ENCODE measurements at regions not wholly inside any gene's neighbourhood (a gene's known extent, or its start where the extent isn't known, plus 50 kb on each side); places are given as distances from the start of the nearest gene placed in this dataset.

- 67 to 82% methylated on average over 2 of the region's 2 CpGs for WGBS, 2 donors
- DNase-seq (no peak), ATAC-seq (ENCODE audit: insufficient read depth, low FRiP score) (no peak)
- H3K27ac ChIP-seq (ENCODE audit: low read depth in 1 of 2, low read length in 1 of 2) = no peak overlapping the region
- TF ChIP-seq, protein P1, sequence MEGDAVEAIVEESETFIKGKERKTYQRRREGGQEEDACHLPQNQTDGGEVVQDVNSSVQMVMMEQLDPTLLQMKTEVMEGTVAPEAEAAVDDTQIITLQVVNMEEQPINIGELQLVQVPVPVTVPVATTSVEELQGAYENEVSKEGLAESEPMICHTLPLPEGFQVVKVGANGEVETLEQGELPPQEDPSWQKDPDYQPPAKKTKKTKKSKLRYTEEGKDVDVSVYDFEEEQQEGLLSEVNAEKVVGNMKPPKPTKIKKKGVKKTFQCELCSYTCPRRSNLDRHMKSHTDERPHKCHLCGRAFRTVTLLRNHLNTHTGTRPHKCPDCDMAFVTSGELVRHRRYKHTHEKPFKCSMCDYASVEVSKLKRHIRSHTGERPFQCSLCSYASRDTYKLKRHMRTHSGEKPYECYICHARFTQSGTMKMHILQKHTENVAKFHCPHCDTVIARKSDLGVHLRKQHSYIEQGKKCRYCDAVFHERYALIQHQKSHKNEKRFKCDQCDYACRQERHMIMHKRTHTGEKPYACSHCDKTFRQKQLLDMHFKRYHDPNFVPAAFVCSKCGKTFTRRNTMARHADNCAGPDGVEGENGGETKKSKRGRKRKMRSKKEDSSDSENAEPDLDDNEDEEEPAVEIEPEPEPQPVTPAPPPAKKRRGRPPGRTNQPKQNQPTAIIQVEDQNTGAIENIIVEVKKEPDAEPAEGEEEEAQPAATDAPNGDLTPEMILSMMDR (IDR thresholded peaks at IDR 0.05; ENCODE audit: control extremely low read depth, extremely low read depth) = no peak
- no peaks in the 10 kb centered on the region for H3K36me3 ChIP-seq (ENCODE audit: control insufficient read depth in 4 of 4, insufficient read depth in 4 of 4, low read length in 4 of 4)
- H3K27me3 ChIP-seq (ENCODE audit: control insufficient read depth in 3 of 3, insufficient read depth in 3 of 3, low read length in 2 of 3) = peaks cover 0 to 3% (median 0%) of the 10 kb centered on the region in 3 donors
- H3K4me3 ChIP-seq = no peak overlapping the region
- H3K9me3 ChIP-seq (ENCODE audit: control insufficient read depth in 4 of 4, insufficient read depth in 3 of 4, low read length in 3 of 4) = peaks cover 0 to 3% (median 0%) of the 10 kb centered on the region in 4 donors
- no peaks in the 10 kb centered on the region for H3K4me1 ChIP-seq (ENCODE audit: control insufficient read depth in 5 of 5, insufficient read depth in 5 of 5, low read length in 5 of 5)
- no peak overlapping the region for H3K9ac ChIP-seq (ENCODE audit: insufficient read depth in 1 of 2, low read length in 2 of 2)
Observed at GRCh38 chr1:30148676-30149075, 574.7 kb downstream of the MATN1 start.

- DNase-seq = no peak
- no peak for ATAC-seq (ENCODE audit: insufficient read depth, low FRiP score)
- Histone ChIP-seq H3K4me3 (no peak overlapping the region), H3K36me3 (ENCODE audit: control insufficient read depth in 4 of 4, insufficient read depth in 4 of 4, low read length in 4 of 4) (no peaks in the 10 kb centered on the region), H3K9ac (ENCODE audit: insufficient read depth in 1 of 2, low read length in 2 of 2) (no peak overlapping the region), H3K27me3 (ENCODE audit: control insufficient read depth in 3 of 3, insufficient read depth in 3 of 3, low read length in 2 of 3) (peaks cover 0 to 3% (median 0%) of the 10 kb centered on the region in 3 donors), H3K27ac (ENCODE audit: low read depth in 1 of 2, low read length in 1 of 2) (no peak overlapping the region), H3K9me3 (ENCODE audit: control insufficient read depth in 4 of 4, insufficient read depth in 3 of 4, low read length in 3 of 4) (peaks cover 0 to 7% (median 0%) of the 10 kb centered on the region in 4 donors), H3K4me1 (ENCODE audit: control insufficient read depth in 5 of 5, insufficient read depth in 5 of 5, low read length in 5 of 5) (no peaks in the 10 kb centered on the region)
- TF ChIP-seq, protein P1 (IDR thresholded peaks at IDR 0.05; ENCODE audit: control extremely low read depth, extremely low read depth) = no peak
- 92% methylated on average over 7 of the region's 7 CpGs for WGBS, 2 donors
Observed at GRCh38 chr1:30147188-30147587, 576.2 kb downstream of the MATN1 start.

GRCh38 chr1:30146448-30146847, 576.9 kb downstream of the MATN1 start:
- TF ChIP-seq, protein P1 (IDR thresholded peaks at IDR 0.05; ENCODE audit: control extremely low read depth, extremely low read depth) = no peak
- no peak for ATAC-seq (ENCODE audit: insufficient read depth, low FRiP score)
- 44 to 46% methylated on average over 8 of the region's 8 CpGs for WGBS, 2 donors
- peaks cover 0 to 4% (median 0%) of the 10 kb centered on the region in 4 donors for H3K9me3 ChIP-seq (ENCODE audit: control insufficient read depth in 4 of 4, insufficient read depth in 3 of 4, low read length in 3 of 4)
- no peaks in the 10 kb centered on the region for H3K4me1 ChIP-seq (ENCODE audit: control insufficient read depth in 5 of 5, insufficient read depth in 5 of 5, low read length in 5 of 5)
- no peak overlapping the region for H3K4me3 ChIP-seq
- peaks cover 0 to 3% (median 0%) of the 10 kb centered on the region in 3 donors for H3K27me3 ChIP-seq (ENCODE audit: control insufficient read depth in 3 of 3, insufficient read depth in 3 of 3, low read length in 2 of 3)
- H3K36me3 ChIP-seq (ENCODE audit: control insufficient read depth in 4 of 4, insufficient read depth in 4 of 4, low read length in 4 of 4) = no peaks in the 10 kb centered on the region
- DNase-seq = no peak
- no peak overlapping the region for H3K27ac ChIP-seq (ENCODE audit: low read depth in 1 of 2, low read length in 1 of 2)
- H3K9ac ChIP-seq (ENCODE audit: insufficient read depth in 1 of 2, low read length in 2 of 2) = no peak overlapping the region

GRCh38 chr1:30145723-30146303, 577.6 kb downstream of the MATN1 start:
- H3K4me1 ChIP-seq (ENCODE audit: control insufficient read depth in 5 of 5, insufficient read depth in 5 of 5, low read length in 5 of 5) = no peaks in the 10 kb centered on the region
- ATAC-seq (ENCODE audit: insufficient read depth, low FRiP score) (no peak), DNase-seq (no peak)
- peaks cover 0 to 3% (median 0%) of the 10 kb centered on the region in 3 donors for H3K27me3 ChIP-seq (ENCODE audit: control insufficient read depth in 3 of 3, insufficient read depth in 3 of 3, low read length in 2 of 3)
- H3K27ac ChIP-seq (ENCODE audit: low read depth in 1 of 2, low read length in 1 of 2) = no peak overlapping the region
- H3K9me3 ChIP-seq (ENCODE audit: control insufficient read depth in 4 of 4, insufficient read depth in 3 of 4, low read length in 3 of 4) = peaks cover 0 to 4% (median 0%) of the 10 kb centered on the region in 4 donors
- no peak overlapping the region for H3K4me3 ChIP-seq
- no peaks in the 10 kb centered on the region for H3K36me3 ChIP-seq (ENCODE audit: control insufficient read depth in 4 of 4, insufficient read depth in 4 of 4, low read length in 4 of 4)
- whole genome bisulfite sequencing, 2 donors = 57 to 81% methylated on average over 4 of the region's 4 CpGs
- TF ChIP-seq, protein P1 (IDR thresholded peaks at IDR 0.05; ENCODE audit: control extremely low read depth, extremely low read depth) = no peak
- no peak overlapping the region for H3K9ac ChIP-seq (ENCODE audit: insufficient read depth in 1 of 2, low read length in 2 of 2)
